Trophoblast cell (in vitro differentiated cells and primary cell): ENCODE measurements at regions not wholly inside any gene's neighbourhood (a gene's known extent, or its start where the extent isn't known, plus 50 kb on each side); places are given as distances from the start of the nearest gene placed in this dataset.
A peak's percentile ranks its signal among the peaks of the same experiment; 100 is the strongest.
"Not testable (repeated sequence)": the region's sequence is repeated elsewhere in the genome, so short reads cannot be mapped to it uniquely, and the experiment has no call there.

Experiments
- DNase-seq, 2 donors: peaks; one replicate each; pipeline ENCODE4 v3.0.0-alpha.2; 2016
- H2AFZ ChIP-seq: 2 replicates; pipeline ENCODE4 v1.6.1; 2013; ENCODE audit warnings: low read length, moderate library complexity, mild to moderate bottlenecking; ENCODE audit not compliant: insufficient read depth, poor library complexity
- H2AK5ac ChIP-seq: 2 replicates; pipeline ENCODE4 v1.6.1; 2013; ENCODE audit warnings: mild to moderate bottlenecking, low read length
- H2BK120ac ChIP-seq: 2 replicates; pipeline ENCODE4 v1.6.1; 2013; ENCODE audit warnings: low read length, mild to moderate bottlenecking, moderate library complexity; ENCODE audit not compliant: insufficient read depth, poor library complexity
- H2BK12ac ChIP-seq: 2 replicates; pipeline ENCODE4 v1.6.1; 2013; ENCODE audit warnings: mild to moderate bottlenecking, low read length, moderate library complexity
- H2BK5ac ChIP-seq: 2 replicates; pipeline ENCODE4 v1.6.1; 2013; ENCODE audit warnings: low read length, low read depth, moderate library complexity, mild to moderate bottlenecking; ENCODE audit not compliant: poor library complexity
- H3K14ac ChIP-seq: 2 replicates; pipeline ENCODE4 v1.6.1; 2013; ENCODE audit warnings: mild to moderate bottlenecking, low read length
- H3K18ac ChIP-seq: 2 replicates; pipeline ENCODE4 v1.6.1; 2013; ENCODE audit warnings: mild to moderate bottlenecking, low read length
- H3K23ac ChIP-seq: 2 replicates; pipeline ENCODE4 v1.6.1; 2013; ENCODE audit warnings: low read length
- H3K27ac ChIP-seq: 2 replicates; pipeline ENCODE4 v1.5.1; 2013; ENCODE audit warnings: low read depth, mild to moderate bottlenecking, inconsistent platforms, low read length, moderate library complexity
- H3K27me3 ChIP-seq: 2 replicates; pipeline ENCODE4 v1.6.1; 2013; ENCODE audit warnings: inconsistent platforms, mild to moderate bottlenecking, low read length, moderate library complexity; ENCODE audit not compliant: insufficient read depth
- H3K36me3 ChIP-seq, 2 experiments: 1 replicate in 1 of 2; 2 replicates in 1 of 2; pipeline ENCODE4 v1.6.1; 2013; ENCODE audit warnings: low read length in 2 of 2, mild to moderate bottlenecking in 2 of 2, moderate library complexity in 1 of 2; ENCODE audit not compliant: insufficient read depth in 2 of 2, control insufficient read depth in 1 of 2
- H3K4ac ChIP-seq: 2 replicates; pipeline ENCODE4 v1.6.1; 2013; ENCODE audit warnings: low read depth, mild to moderate bottlenecking, low read length, moderate library complexity
- H3K4me1 ChIP-seq, 2 experiments: 1 replicate in 1 of 2; 2 replicates in 1 of 2; pipeline ENCODE4 v1.6.1; 2013; ENCODE audit warnings: low read length in 2 of 2, mild to moderate bottlenecking in 2 of 2, moderate library complexity in 1 of 2; ENCODE audit not compliant: insufficient read depth in 2 of 2, control insufficient read depth in 1 of 2
- H3K4me2 ChIP-seq: 2 replicates; pipeline ENCODE4 v1.6.1; 2013; ENCODE audit warnings: inconsistent platforms, mild to moderate bottlenecking, low read length, moderate library complexity
- H3K4me3 ChIP-seq: 2 replicates; pipeline ENCODE4 v1.5.1; 2013; ENCODE audit warnings: mild to moderate bottlenecking, low read depth, low read length, inconsistent platforms
- H3K79me1 ChIP-seq: one replicate; pipeline ENCODE4 v1.6.1; 2013; ENCODE audit warnings: low read length
- H3K79me2 ChIP-seq: 2 replicates; pipeline ENCODE4 v1.6.1; 2013; ENCODE audit warnings: low read length, mild to moderate bottlenecking; ENCODE audit not compliant: control insufficient read depth, insufficient read depth, poor library complexity
- H3K9ac ChIP-seq: 2 replicates; pipeline ENCODE4 v1.6.1; 2013; ENCODE audit warnings: mild to moderate bottlenecking, low read length
- H3K9me3 ChIP-seq: 2 replicates; pipeline ENCODE4 v1.6.1; 2013; ENCODE audit warnings: low read depth, mild to moderate bottlenecking, control low read depth, inconsistent platforms, low read length; ENCODE audit not compliant: insufficient read depth
- H4K12ac ChIP-seq: 2 replicates; pipeline ENCODE4 v1.6.1; 2013; ENCODE audit warnings: low read depth, mild to moderate bottlenecking, low read length, moderate library complexity
- H4K8ac ChIP-seq: 2 replicates; pipeline ENCODE4 v1.6.1; 2013; ENCODE audit warnings: low read depth, mild to moderate bottlenecking, low read length, moderate library complexity
- H4K91ac ChIP-seq: one replicate; pipeline ENCODE4 v1.6.1; 2013; ENCODE audit warnings: low read depth, mild to moderate bottlenecking, low read length, moderate library complexity
- WGBS: extraction: QIAGEN DNeasy Blood & Tissue Kit; methylation state at CpG from one replicate; pipeline ENCODE4 v1.1.7; 2013; ENCODE audit warnings: missing lambda C conversion rate; ENCODE audit not compliant: insufficient read length, insufficient coverage; ENCODE audit errors: extremely low coverage; 5-methylcytosine and 5-hydroxymethylcytosine counted together

GRCh38 chr10:29228562-29228961 lies 60.3 kb upstream of the LYZL1 start:
- Histone ChIP-seq H3K79me1 (peaks cover 16% of the 10 kb centered on the region), H3K14ac (no peak overlapping the region), H2AFZ (no peak overlapping the region), H2BK5ac (no peak overlapping the region), H3K79me2 (peaks cover 4% of the 10 kb centered on the region), H4K12ac (no peak overlapping the region), H3K9me3 (no peaks in the 10 kb centered on the region), H3K36me3 (no peaks in the 10 kb centered on the region), H2AK5ac (no peak overlapping the region), H3K9ac (no peak overlapping the region), H2BK120ac (no peak overlapping the region), H3K4me3 (no peak overlapping the region), H4K91ac (no peak overlapping the region), H3K4me2 (no peak overlapping the region), H3K27me3 (no peaks in the 10 kb centered on the region), H3K4ac (no peak overlapping the region), H3K4me1 (peaks cover 3 to 5% of the 10 kb centered on the region in 2 experiments), H4K8ac (no peak overlapping the region), H2BK12ac (no peak overlapping the region), H3K23ac (no peak overlapping the region), H3K27ac (peak overlapping the region; percentile 6), H3K18ac (no peak overlapping the region)
- WGBS = no CpG with 5 or more reads among the region's 6 CpGs
- no peak for DNase-seq

GRCh38 chr10:29229258-29229705 lies 59.6 kb upstream of the LYZL1 start:
- Histone ChIP-seq H3K4ac (peak overlapping the region; percentile 59), H3K27me3 (no peaks in the 10 kb centered on the region), H3K18ac (peak overlapping the region; percentile 83), H2BK120ac (peak overlapping the region; percentile 62), H3K36me3 (no peaks in the 10 kb centered on the region), H3K4me3 (no peak overlapping the region), H3K79me2 (peaks cover 6% of the 10 kb centered on the region), H3K9ac (no peak overlapping the region), H4K12ac (peak overlapping the region; percentile 0), H3K27ac (peak overlapping the region; percentile 6), H2BK12ac (peak overlapping the region; percentile 84), H3K9me3 (no peaks in the 10 kb centered on the region), H2AK5ac (peak overlapping the region; percentile 99), H4K91ac (peak overlapping the region; percentile 95), H3K4me2 (no peak overlapping the region), H3K14ac (peak overlapping the region; percentile 46), H4K8ac (peak overlapping the region; percentile 39), H3K79me1 (peaks cover 18% of the 10 kb centered on the region), H3K4me1 (peaks cover 3 to 5% of the 10 kb centered on the region in 2 experiments), H2AFZ (no peak overlapping the region), H2BK5ac (peak overlapping the region; percentile 41), H3K23ac (no peak overlapping the region)
- WGBS = no CpG with 5 or more reads among the region's 15 CpGs
- no peak for DNase-seq

GRCh38 chr10:29236910-29237309 lies 52.0 kb upstream of the LYZL1 start:
- Histone ChIP-seq H2BK5ac (peak overlapping the region; percentile 97), H2BK120ac (peak overlapping the region; percentile 96), H4K12ac (peak overlapping the region; percentile 21), H3K9ac (peak overlapping the region; percentile 4), H3K27ac (peak overlapping the region; percentile 100), H4K8ac (peak overlapping the region; percentile 80), H2AFZ (peak overlapping the region; percentile 65), H3K4ac (peak overlapping the region; percentile 51), H2AK5ac (peak overlapping the region; percentile 58), H3K79me2 (peaks cover 18% of the 10 kb centered on the region), H3K18ac (peak overlapping the region; percentile 63), H4K91ac (peak overlapping the region; percentile 99), H3K23ac (peak overlapping the region; percentile 17), H3K4me1 (peaks cover 18 to 21% of the 10 kb centered on the region in 2 experiments), H3K14ac (peak overlapping the region; percentile 78), H2BK12ac (peak overlapping the region; percentile 60), H3K79me1 (peaks cover 55% of the 10 kb centered on the region)
- no CpG with 5 or more reads among the region's 13 CpGs for WGBS
- not testable (repeated sequence) for H3K36me3 ChIP-seq, H3K4me3 ChIP-seq, H3K4me2 ChIP-seq, DNase-seq, H3K27me3 ChIP-seq, H3K9me3 ChIP-seq

- H3K23ac ChIP-seq = no peak overlapping the region
- no peak overlapping the region for H3K18ac ChIP-seq
- H4K12ac ChIP-seq = no peak overlapping the region
- peaks cover 19 to 22% of the 10 kb centered on the region in 2 experiments for H3K4me1 ChIP-seq
- H3K79me2 ChIP-seq = peaks cover 18% of the 10 kb centered on the region
- H3K27ac ChIP-seq = peak overlapping the region; percentile 100
- H2BK12ac ChIP-seq = no peak overlapping the region
- H3K4ac ChIP-seq = no peak overlapping the region
- no peaks in the 10 kb centered on the region for H3K9me3 ChIP-seq
- no peak overlapping the region for H3K4me3 ChIP-seq
- no peak overlapping the region for H3K4me2 ChIP-seq
- WGBS = no CpG with 5 or more reads among the region's 5 CpGs
- no peak overlapping the region for H2AFZ ChIP-seq
- H3K36me3 ChIP-seq = no peaks in the 10 kb centered on the region
- H3K14ac ChIP-seq = no peak overlapping the region
- H4K8ac ChIP-seq = no peak overlapping the region
- H3K9ac ChIP-seq = no peak overlapping the region
- DNase-seq = peak; percentile 88 to 93
- peaks cover 60% of the 10 kb centered on the region for H3K79me1 ChIP-seq
- no peak overlapping the region for H2AK5ac ChIP-seq
- H2BK5ac ChIP-seq = peak overlapping the region; percentile 97
- H2BK120ac ChIP-seq = no peak overlapping the region
- H4K91ac ChIP-seq = peak overlapping the region; percentile 99
- H3K27me3 ChIP-seq = no peaks in the 10 kb centered on the region
Observed at GRCh38 chr10:29237786-29238185, 51.1 kb upstream of the LYZL1 start.
